ENCODE measurements at regions not wholly inside any gene's neighbourhood (a gene's known extent, or its start where the extent isn't known, plus 50 kb on each side); places are given as distances from the start of the nearest gene placed in this dataset.
"Not testable (repeated sequence)": the region's sequence is repeated elsewhere in the genome, so short reads cannot be mapped to it uniquely, and the experiment has no call there.

DNA sequence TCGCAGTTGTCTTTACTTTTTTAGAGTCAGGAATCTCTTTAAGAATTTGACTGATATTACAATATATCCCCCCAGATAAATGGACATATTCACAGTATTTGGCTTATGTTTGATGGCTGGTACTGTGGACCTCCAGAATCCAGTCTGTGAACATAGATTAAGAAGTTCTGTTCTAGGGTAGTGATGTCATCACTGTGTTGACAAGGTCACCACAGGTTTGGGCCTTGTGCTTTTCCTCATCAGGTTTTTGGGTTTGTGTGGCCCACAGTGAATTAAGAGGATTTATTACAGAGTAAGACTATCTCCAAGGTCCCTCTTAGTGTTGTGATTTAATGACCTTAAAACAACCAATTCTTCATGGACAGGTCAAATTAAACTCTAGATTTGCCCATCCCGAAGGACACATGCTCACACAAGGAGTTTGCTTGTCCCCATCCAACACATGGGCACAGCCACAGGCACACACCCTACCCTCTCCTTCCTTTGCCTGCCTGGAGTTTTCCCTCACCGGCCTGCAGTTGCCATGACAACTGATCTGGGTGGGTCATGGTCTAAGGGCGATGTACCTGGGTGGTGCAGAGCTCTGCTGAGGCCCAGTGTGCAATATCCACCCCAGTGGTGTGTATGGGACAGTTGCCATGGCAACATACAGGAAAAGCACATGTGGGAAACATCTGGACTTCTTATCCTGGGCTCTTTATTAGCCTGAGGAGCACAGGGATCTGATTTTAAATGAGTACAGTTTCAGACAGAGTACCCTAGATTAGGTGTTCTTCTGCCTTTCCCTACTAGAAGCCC lies 98.6 kb downstream of the NAV1 start:
- DNase-seq, result peak in 1 of 2 donors; percentile 61

DNA sequence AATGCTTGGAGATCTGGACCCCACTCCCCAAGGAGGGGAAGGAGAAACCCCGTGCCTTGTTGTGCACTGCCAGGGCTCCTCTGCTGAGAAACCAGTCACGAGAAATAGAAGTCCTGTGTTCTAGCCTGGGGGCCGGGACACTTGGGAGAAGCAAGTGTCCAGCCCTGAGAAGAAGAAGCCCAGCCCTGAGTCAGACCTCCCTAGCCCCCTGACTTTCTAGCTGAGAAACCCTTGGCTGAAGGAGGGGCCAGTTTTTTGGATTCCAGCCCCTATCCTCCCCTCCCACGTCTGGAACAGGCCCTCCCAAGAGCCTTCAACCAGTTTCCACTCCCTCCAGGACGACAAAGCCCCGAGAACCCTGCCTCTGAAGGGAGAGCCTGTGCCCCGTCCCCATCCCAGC lies 100.5 kb downstream of the NAV1 start:
- Histone ChIP-seq H3K27me3 (ENCODE audit: control insufficient read depth in 3 of 3, insufficient read depth in 3 of 3, low read length in 3 of 3) (no peaks in the 10 kb centered on the region), H3K4me1 (ENCODE audit: control insufficient read depth in 3 of 3, insufficient read depth in 2 of 3, low read depth in 1 of 3, low read length in 2 of 3) (peaks cover 0 to 14% (median 0%) of the 10 kb centered on the region in 3 donors), H3K36me3 (ENCODE audit: control insufficient read depth in 3 of 3, insufficient read depth in 2 of 3, low read depth in 1 of 3, low read length in 3 of 3) (peaks cover 0 to 5% (median 0%) of the 10 kb centered on the region in 3 donors), H3K9me3 (ENCODE audit: control insufficient read depth in 2 of 2, insufficient read depth in 1 of 2, low read depth in 1 of 2, low read length in 1 of 2) (no peaks in the 10 kb centered on the region), H3K4me3 (ENCODE audit: low read depth in 1 of 3, low read length in 3 of 3) (no peak overlapping the region), H3K27ac (ENCODE audit: low read depth in 1 of 3, low read length in 2 of 3) (peak overlapping the region in 1 of 3 donors; percentile 3)
- no peak for FAIRE-seq
- 61 to 76% (median 71%) methylated on average over 7 of the region's 7 CpGs for WGBS, 3 donors
- DNase-seq, result no peak

More for the DNA sequence above, 98.6 kb downstream of the NAV1 start:
- FAIRE-seq, result no peak
- no peak overlapping the region for H3K27ac ChIP-seq (ENCODE audit: low read depth in 1 of 3, low read length in 2 of 3)
- H3K36me3 ChIP-seq (ENCODE audit: control insufficient read depth in 3 of 3, insufficient read depth in 2 of 3, low read depth in 1 of 3, low read length in 3 of 3), result peaks cover 0 to 3% (median 0%) of the 10 kb centered on the region in 3 donors
- WGBS, 3 donors, result 71 to 78% (median 71%) methylated on average over 4 of the region's 4 CpGs
- peaks cover 2 to 22% (median 4%) of the 10 kb centered on the region in 3 donors for H3K4me1 ChIP-seq (ENCODE audit: control insufficient read depth in 3 of 3, insufficient read depth in 2 of 3, low read depth in 1 of 3, low read length in 2 of 3)
- no peak overlapping the region for H3K4me3 ChIP-seq (ENCODE audit: low read depth in 1 of 3, low read length in 3 of 3)
- no peaks in the 10 kb centered on the region for H3K27me3 ChIP-seq (ENCODE audit: control insufficient read depth in 3 of 3, insufficient read depth in 3 of 3, low read length in 3 of 3)
- H3K9me3 ChIP-seq (ENCODE audit: control insufficient read depth in 2 of 2, insufficient read depth in 1 of 2, low read depth in 1 of 2, low read length in 1 of 2), result no peaks in the 10 kb centered on the region

GRCh38 chr1:201639826-201640225 lies 100.9 kb downstream of the NAV1 start:
- no peak overlapping the region for H3K4me3 ChIP-seq (ENCODE audit: low read depth in 1 of 3, low read length in 3 of 3)
- no peaks in the 10 kb centered on the region for H3K9me3 ChIP-seq (ENCODE audit: control insufficient read depth in 2 of 2, insufficient read depth in 1 of 2, low read depth in 1 of 2, low read length in 1 of 2)
- no peaks in the 10 kb centered on the region for H3K27me3 ChIP-seq (ENCODE audit: control insufficient read depth in 3 of 3, insufficient read depth in 3 of 3, low read length in 3 of 3)
- 59 to 87% (median 82%) methylated on average over 6 of the region's 6 CpGs for WGBS, 3 donors
- H3K36me3 ChIP-seq (ENCODE audit: control insufficient read depth in 3 of 3, insufficient read depth in 2 of 3, low read depth in 1 of 3, low read length in 3 of 3), result peaks cover 0 to 5% (median 0%) of the 10 kb centered on the region in 3 donors
- H3K4me1 ChIP-seq (ENCODE audit: control insufficient read depth in 3 of 3, insufficient read depth in 2 of 3, low read depth in 1 of 3, low read length in 2 of 3), result peaks cover 0 to 14% (median 0%) of the 10 kb centered on the region in 3 donors
- FAIRE-seq (no peak), DNase-seq (no peak)
- H3K27ac ChIP-seq (ENCODE audit: low read depth in 1 of 3, low read length in 2 of 3), result peak overlapping the region in 1 of 3 donors; percentile 3

DNA sequence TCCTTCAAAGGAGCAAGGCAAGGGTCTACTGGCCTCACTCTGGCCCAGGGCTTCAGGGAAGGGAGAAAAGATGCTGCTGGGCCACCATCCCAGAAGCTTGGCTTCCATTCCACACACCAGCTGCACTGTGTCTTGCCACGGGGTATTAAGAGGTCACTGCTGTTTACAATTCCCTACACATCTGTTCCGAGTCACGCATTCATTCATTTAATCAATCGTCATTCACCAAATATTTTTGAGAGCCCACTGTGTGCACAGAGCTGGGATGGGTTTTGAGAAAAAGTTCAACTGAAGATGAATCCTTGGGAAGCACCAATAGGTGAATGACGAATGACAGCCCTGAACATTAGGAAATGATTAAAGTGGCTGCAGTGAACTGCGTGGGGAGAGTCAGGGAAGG lies 101.7 kb downstream of the NAV1 start:
- no peaks in the 10 kb centered on the region for H3K9me3 ChIP-seq (ENCODE audit: control insufficient read depth in 2 of 2, insufficient read depth in 1 of 2, low read depth in 1 of 2, low read length in 1 of 2)
- no peaks in the 10 kb centered on the region for H3K27me3 ChIP-seq (ENCODE audit: control insufficient read depth in 3 of 3, insufficient read depth in 3 of 3, low read length in 3 of 3)
- H3K4me3 ChIP-seq (ENCODE audit: low read depth in 1 of 3, low read length in 3 of 3), result no peak overlapping the region
- peaks cover 0 to 5% (median 0%) of the 10 kb centered on the region in 3 donors for H3K36me3 ChIP-seq (ENCODE audit: control insufficient read depth in 3 of 3, insufficient read depth in 2 of 3, low read depth in 1 of 3, low read length in 3 of 3)
- peaks cover 0 to 10% (median 0%) of the 10 kb centered on the region in 3 donors for H3K4me1 ChIP-seq (ENCODE audit: control insufficient read depth in 3 of 3, insufficient read depth in 2 of 3, low read depth in 1 of 3, low read length in 2 of 3)
- DNase-seq (no peak), FAIRE-seq (no peak)
- WGBS, 3 donors, result 65 to 89% (median 76%) methylated on average over 6 of the region's 6 CpGs
- H3K27ac ChIP-seq (ENCODE audit: low read depth in 1 of 3, low read length in 2 of 3), result peak overlapping the region in 1 of 3 donors; percentile 18

- peak overlapping the region in 1 of 3 donors; percentile 18 for H3K27ac ChIP-seq (ENCODE audit: low read depth in 1 of 3, low read length in 2 of 3)
- peaks cover 0 to 5% (median 0%) of the 10 kb centered on the region in 3 donors for H3K36me3 ChIP-seq (ENCODE audit: control insufficient read depth in 3 of 3, insufficient read depth in 2 of 3, low read depth in 1 of 3, low read length in 3 of 3)
- DNase-seq (no peak), FAIRE-seq (no peak)
- WGBS, 3 donors, result 80 to 90% (median 86%) methylated on average over 4 of the region's 4 CpGs
- no peak overlapping the region for H3K4me3 ChIP-seq (ENCODE audit: low read depth in 1 of 3, low read length in 3 of 3)
- no peaks in the 10 kb centered on the region for H3K9me3 ChIP-seq (ENCODE audit: control insufficient read depth in 2 of 2, insufficient read depth in 1 of 2, low read depth in 1 of 2, low read length in 1 of 2)
- H3K27me3 ChIP-seq (ENCODE audit: control insufficient read depth in 3 of 3, insufficient read depth in 3 of 3, low read length in 3 of 3), result peaks cover 0 to 3% (median 0%) of the 10 kb centered on the region in 3 donors
- no peaks in the 10 kb centered on the region for H3K4me1 ChIP-seq (ENCODE audit: control insufficient read depth in 3 of 3, insufficient read depth in 2 of 3, low read depth in 1 of 3, low read length in 2 of 3)
Measured at GRCh38 chr1:201641524-201642253, 102.8 kb downstream of the NAV1 start.

- H3K36me3 ChIP-seq (ENCODE audit: control insufficient read depth in 3 of 3, insufficient read depth in 2 of 3, low read depth in 1 of 3, low read length in 3 of 3), result peaks cover 0 to 5% (median 0%) of the 10 kb centered on the region in 3 donors
- no peak overlapping the region for H3K27ac ChIP-seq (ENCODE audit: low read depth in 1 of 3, low read length in 2 of 3)
- no peak for DNase-seq
- H3K9me3 ChIP-seq (ENCODE audit: control insufficient read depth in 2 of 2, insufficient read depth in 1 of 2, low read depth in 1 of 2, low read length in 1 of 2), result no peaks in the 10 kb centered on the region
- no peak for FAIRE-seq
- 60 to 78% (median 68%) methylated on average over 4 of the region's 4 CpGs for WGBS, 3 donors
- peaks cover 0 to 9% (median 0%) of the 10 kb centered on the region in 3 donors for H3K4me1 ChIP-seq (ENCODE audit: control insufficient read depth in 3 of 3, insufficient read depth in 2 of 3, low read depth in 1 of 3, low read length in 2 of 3)
- no peak overlapping the region for H3K4me3 ChIP-seq (ENCODE audit: low read depth in 1 of 3, low read length in 3 of 3)
- peaks cover 0 to 20% (median 0%) of the 10 kb centered on the region in 3 donors for H3K27me3 ChIP-seq (ENCODE audit: control insufficient read depth in 3 of 3, insufficient read depth in 3 of 3, low read length in 3 of 3)
Measured at GRCh38 chr1:201643835-201644104, 104.8 kb downstream of the NAV1 start.

- H3K4me1 ChIP-seq (ENCODE audit: control insufficient read depth in 3 of 3, insufficient read depth in 2 of 3, low read depth in 1 of 3, low read length in 2 of 3), result peaks cover 0 to 13% (median 1%) of the 10 kb centered on the region in 3 donors
- 39 to 75% (median 65%) methylated on average over 2 of the region's 2 CpGs for WGBS, 3 donors
- no peak overlapping the region for H3K27ac ChIP-seq (ENCODE audit: low read depth in 1 of 3, low read length in 2 of 3)
- H3K27me3 ChIP-seq (ENCODE audit: control insufficient read depth in 3 of 3, insufficient read depth in 3 of 3, low read length in 3 of 3), result peaks cover 0 to 25% (median 4%) of the 10 kb centered on the region in 3 donors
- no peak overlapping the region for H3K4me3 ChIP-seq (ENCODE audit: low read depth in 1 of 3, low read length in 3 of 3)
- FAIRE-seq (no peak), DNase-seq (no peak)
- H3K36me3 ChIP-seq (ENCODE audit: control insufficient read depth in 3 of 3, insufficient read depth in 2 of 3, low read depth in 1 of 3, low read length in 3 of 3), result peaks cover 0 to 5% (median 0%) of the 10 kb centered on the region in 3 donors
- H3K9me3 ChIP-seq (ENCODE audit: control insufficient read depth in 2 of 2, insufficient read depth in 1 of 2, low read depth in 1 of 2, low read length in 1 of 2), result no peaks in the 10 kb centered on the region
Measured at GRCh38 chr1:201644197-201644596, 105.3 kb downstream of the NAV1 start.

DNA sequence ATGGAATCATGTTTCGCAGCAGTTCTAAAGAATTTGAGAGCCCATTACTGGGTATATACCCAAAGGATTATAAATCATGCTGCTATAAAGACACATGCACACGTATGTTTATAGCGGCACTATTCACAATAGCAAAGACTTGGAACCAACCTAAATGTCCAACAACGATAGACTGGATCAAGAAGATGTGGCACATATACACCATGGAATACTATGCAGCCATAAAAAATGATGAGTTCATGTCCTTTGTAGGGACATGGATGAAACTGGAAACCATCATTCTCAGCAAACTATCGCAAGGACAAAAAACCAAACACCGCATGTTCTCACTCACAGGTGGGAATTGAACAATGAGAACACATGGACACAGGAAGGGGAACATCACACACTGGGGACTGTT lies 106.1 kb downstream of the NAV1 start:
- DNase-seq; H3K27ac ChIP-seq (ENCODE audit: low read depth in 1 of 3, low read length in 2 of 3); H3K36me3 ChIP-seq (ENCODE audit: control insufficient read depth in 3 of 3, insufficient read depth in 2 of 3, low read depth in 1 of 3, low read length in 3 of 3); H3K9me3 ChIP-seq (ENCODE audit: control insufficient read depth in 2 of 2, insufficient read depth in 1 of 2, low read depth in 1 of 2, low read length in 1 of 2); FAIRE-seq; H3K4me3 ChIP-seq (ENCODE audit: low read depth in 1 of 3, low read length in 3 of 3): not testable (repeated sequence)
- 81 to 93% (median 92%) methylated on average over 4 of the region's 6 CpGs for WGBS, 3 donors
- peaks cover 0 to 33% (median 4%) of the 10 kb centered on the region in 3 donors for H3K27me3 ChIP-seq (ENCODE audit: control insufficient read depth in 3 of 3, insufficient read depth in 3 of 3, low read length in 3 of 3)
- H3K4me1 ChIP-seq (ENCODE audit: control insufficient read depth in 3 of 3, insufficient read depth in 2 of 3, low read depth in 1 of 3, low read length in 2 of 3), result peaks cover 0 to 21% (median 4%) of the 10 kb centered on the region in 3 donors

Measured in small intestine (tissue), 7 donors.